Stimulated activated CD4-positive, alpha-beta T cell treated with anti-CD3 and anti-CD28 coated beads, Interleukin-1b, Interleukin-23, amount 100 ng/mL, for 4 hours (primary cell): ENCODE measurements at regions not wholly inside any gene's neighbourhood (a gene's known extent, or its start where the extent isn't known, plus 50 kb on each side); places are given as distances from the start of the nearest gene placed in this dataset.
"Not testable (repeated sequence)": the region's sequence is repeated elsewhere in the genome, so short reads cannot be mapped to it uniquely, and the experiment has no call there.

Source experiments
- DNase-seq, 2 donors: peaks; one replicate each; pipeline ENCODE4 v3.0.0-alpha.2; 2020; ENCODE audit warnings: low read depth in 2 of 2

GRCh38 chr7:68911754-68912153 is 686.5 kb upstream of the AUTS2 start:
- no peak for DNase-seq

- DNase-seq: no peak
Measured at GRCh38 chr7:68914006-68914405, 684.3 kb upstream of the AUTS2 start.

GRCh38 chr7:68917041-68917651 is 681.1 kb upstream of the AUTS2 start:
- no peak for DNase-seq

- no peak for DNase-seq
Measured at GRCh38 chr7:68918621-68919020, 679.7 kb upstream of the AUTS2 start.

- no peak for DNase-seq
Measured at GRCh38 chr7:68922850-68923249, 675.4 kb upstream of the AUTS2 start.

- no peak for DNase-seq
Measured at GRCh38 chr7:68925241-68925640, 673.0 kb upstream of the AUTS2 start.

- no peak for DNase-seq
Measured at GRCh38 chr7:68929781-68930261, 668.5 kb upstream of the AUTS2 start.

- no peak for DNase-seq
Measured at GRCh38 chr7:68936471-68937035, 661.7 kb upstream of the AUTS2 start.

GRCh38 chr7:68938151-68938550 is 660.1 kb upstream of the AUTS2 start:
- no peak for DNase-seq

GRCh38 chr7:68943786-68944185 is 654.5 kb upstream of the AUTS2 start:
- no peak for DNase-seq

GRCh38 chr7:68955656-68956055 is 642.6 kb upstream of the AUTS2 start:
- no peak for DNase-seq

- no peak for DNase-seq
Measured at GRCh38 chr7:68958571-68958970, 639.7 kb upstream of the AUTS2 start.

GRCh38 chr7:68963552-68963951 is 634.7 kb upstream of the AUTS2 start:
- no peak for DNase-seq

- no peak for DNase-seq
Measured at GRCh38 chr7:68964060-68964459, 634.2 kb upstream of the AUTS2 start.

GRCh38 chr7:68965351-68965750 is 632.9 kb upstream of the AUTS2 start:
- DNase-seq: no peak

GRCh38 chr7:68967598-68967997 is 630.7 kb upstream of the AUTS2 start:
- DNase-seq: no peak

- DNase-seq: no peak
Measured at GRCh38 chr7:68969571-68969970, 628.7 kb upstream of the AUTS2 start.

- DNase-seq: no peak
Measured at GRCh38 chr7:68971634-68972340, 626.5 kb upstream of the AUTS2 start.

- DNase-seq: no peak
Measured at GRCh38 chr7:68977385-68978055, 620.8 kb upstream of the AUTS2 start.

- no peak for DNase-seq
Measured at GRCh38 chr7:68978710-68979109, 619.6 kb upstream of the AUTS2 start.

GRCh38 chr7:68980011-68980410 is 618.3 kb upstream of the AUTS2 start:
- DNase-seq: no peak

GRCh38 chr7:68980432-68980831 is 617.8 kb upstream of the AUTS2 start:
- DNase-seq: not testable (repeated sequence)

- no peak for DNase-seq
Measured at GRCh38 chr7:68984306-68984705, 614.0 kb upstream of the AUTS2 start.
